ENCODE measurements at regions not wholly inside any gene's neighbourhood (a gene's known extent, or its start where the extent isn't known, plus 50 kb on each side); places are given as distances from the start of the nearest gene placed in this dataset.

- intact Hi-C loops (cut with micrococcal nuclease) = no loop called here
Observed at GRCh38 chr6:113488061-113488460, 369.1 kb upstream of the MARCKS start.

GRCh38 chr6:113488812-113489685, 368.1 kb upstream of the MARCKS start:
- intact Hi-C loops (cut with micrococcal nuclease) = no loop called here

GRCh38 chr6:113489952-113490746, 367.0 kb upstream of the MARCKS start:
- intact Hi-C loops (cut with micrococcal nuclease) = no loop called here

DNA sequence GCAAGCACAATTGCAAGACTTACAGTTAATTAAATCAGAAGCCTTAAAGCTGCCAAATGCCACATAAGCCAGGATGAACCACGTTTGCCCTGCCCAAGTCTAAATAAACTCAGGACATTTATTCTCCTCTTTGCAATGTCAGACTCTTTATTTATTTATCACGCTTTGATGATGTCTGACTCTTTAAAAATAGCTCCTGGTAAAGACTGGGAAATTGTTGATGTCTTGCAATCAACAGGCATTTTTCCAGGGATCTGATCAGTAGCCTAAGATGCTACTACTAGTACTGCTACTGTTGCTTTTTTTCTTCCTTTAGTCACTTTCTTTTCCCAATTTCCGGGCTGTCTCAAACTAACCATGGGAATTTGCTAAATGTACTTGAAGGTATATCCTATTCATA, 365.8 kb upstream of the MARCKS start:
- intact Hi-C loops (cut with micrococcal nuclease) = no loop called here

GRCh38 chr6:113493991-113494390, 363.2 kb upstream of the MARCKS start:
- intact Hi-C loops (cut with micrococcal nuclease) = no loop called here

- intact Hi-C loops (cut with micrococcal nuclease) = no loop called here
Observed at GRCh38 chr6:113495521-113495920, 361.6 kb upstream of the MARCKS start.

DNA sequence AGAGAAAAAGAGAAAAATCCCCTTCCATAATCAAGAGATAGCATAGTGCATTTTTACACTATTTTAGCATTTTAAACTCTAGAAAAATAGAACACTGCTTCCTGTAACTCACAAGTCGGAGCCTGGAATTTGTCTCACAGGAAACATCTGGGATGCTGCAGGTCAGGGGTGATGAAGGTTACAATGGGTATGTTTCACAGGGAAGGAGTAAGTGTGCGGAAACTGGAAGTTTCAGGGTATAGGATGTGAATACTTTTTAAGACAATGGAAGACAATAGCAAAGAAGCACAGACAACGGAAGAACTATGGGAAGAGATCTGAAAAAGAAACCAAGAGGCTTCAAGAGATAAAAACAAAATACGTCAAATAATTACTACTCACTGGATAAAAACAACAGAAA, 361.0 kb upstream of the MARCKS start:
- intact Hi-C loops (cut with micrococcal nuclease) = no loop called here

DNA sequence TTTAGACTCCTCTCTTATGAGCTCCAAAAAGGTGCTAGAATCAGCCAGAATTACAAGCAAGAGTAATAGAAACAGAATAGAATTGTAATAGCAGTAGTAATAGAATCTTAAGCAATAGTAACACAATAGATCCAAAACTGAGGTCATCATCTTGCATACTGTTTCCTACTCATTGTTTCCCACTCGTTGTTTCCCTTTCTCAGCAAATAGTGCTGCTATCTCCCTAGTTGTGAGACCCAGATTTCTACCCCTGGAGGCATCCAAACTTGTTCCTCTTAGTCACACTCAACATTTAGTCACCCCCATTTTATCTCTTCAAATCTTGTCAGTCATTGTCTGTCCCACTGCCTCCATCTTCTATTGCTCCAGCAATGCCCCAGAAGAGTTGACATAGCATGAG, 356.9 kb upstream of the MARCKS start:
- intact Hi-C loops (cut with micrococcal nuclease) = no loop called here

DNA sequence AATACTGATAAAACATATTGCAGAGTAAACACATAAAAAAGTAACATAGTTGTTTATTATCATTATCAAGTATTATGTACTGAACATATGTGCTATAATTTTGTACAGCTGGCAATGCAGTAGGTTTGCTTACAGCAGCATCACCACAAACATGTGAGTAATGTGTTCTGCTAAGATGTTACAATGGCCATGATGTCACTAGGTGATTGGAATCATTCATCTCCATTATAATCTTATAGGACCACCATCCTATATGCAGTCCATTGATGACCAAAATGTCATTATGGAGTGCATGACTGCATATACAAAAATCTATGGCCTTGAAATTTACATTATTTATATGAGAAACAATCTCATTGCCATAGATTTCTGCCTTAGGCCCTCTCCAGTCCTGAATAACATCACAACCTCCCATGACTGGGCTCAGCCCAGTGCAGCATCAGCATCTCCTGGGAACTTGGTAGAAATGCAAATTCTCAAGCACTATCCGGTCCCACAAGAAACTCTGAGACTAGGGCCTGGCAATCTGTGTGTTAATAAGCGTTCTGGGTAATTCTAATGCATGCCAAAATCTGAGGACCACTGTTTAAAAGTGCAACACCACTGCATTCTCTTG, 352.0 kb upstream of the MARCKS start:
- intact Hi-C loops (cut with micrococcal nuclease) = no loop called here

DNA sequence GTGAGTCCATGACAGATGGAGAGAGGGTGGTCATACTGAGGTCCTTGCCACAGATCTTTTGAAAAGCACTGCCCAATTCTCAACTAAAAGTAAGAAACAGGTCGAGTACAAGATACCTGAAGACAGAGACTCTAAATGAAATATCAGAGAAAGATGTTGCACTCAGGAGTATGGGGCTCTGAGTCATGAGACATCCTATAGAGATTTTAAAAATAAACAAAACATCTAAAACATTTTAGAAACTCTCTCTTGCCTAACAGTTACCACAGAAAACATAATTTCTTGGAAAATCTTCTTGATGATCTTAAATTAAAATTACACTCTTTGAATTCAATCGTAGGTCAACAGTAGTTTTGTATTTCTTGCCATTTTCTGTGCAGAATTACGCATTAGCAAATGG, 348.9 kb upstream of the MARCKS start:
- intact Hi-C loops (cut with micrococcal nuclease) = no loop called here

- intact Hi-C loops (cut with micrococcal nuclease) = no loop called here
Observed at GRCh38 chr6:113511100-113511499, 346.0 kb upstream of the MARCKS start.

- intact Hi-C loops (cut with micrococcal nuclease) = no loop called here
Observed at GRCh38 chr6:113512576-113512975, 344.6 kb upstream of the MARCKS start.

DNA sequence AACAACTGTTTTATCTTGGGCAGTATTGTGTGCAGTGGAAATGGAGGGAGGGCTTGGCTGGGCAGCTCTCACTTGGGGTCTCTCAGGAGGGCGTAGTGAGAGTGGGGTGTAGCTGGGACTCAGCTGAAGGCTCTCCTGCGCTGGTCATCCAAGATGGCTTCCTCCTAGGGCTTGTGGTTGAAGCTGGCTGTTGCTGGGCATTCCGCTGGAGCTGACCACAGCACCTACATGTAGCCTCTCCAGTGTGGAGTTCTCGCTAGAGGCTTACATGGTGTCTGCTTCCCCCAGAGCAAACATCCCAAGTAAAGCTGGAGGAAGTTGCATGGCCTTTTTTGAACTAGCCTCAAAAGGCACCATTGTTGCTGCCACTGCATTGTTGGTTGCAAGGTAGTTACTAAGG, 344.1 kb upstream of the MARCKS start:
- intact Hi-C loops (cut with micrococcal nuclease) = no loop called here

DNA sequence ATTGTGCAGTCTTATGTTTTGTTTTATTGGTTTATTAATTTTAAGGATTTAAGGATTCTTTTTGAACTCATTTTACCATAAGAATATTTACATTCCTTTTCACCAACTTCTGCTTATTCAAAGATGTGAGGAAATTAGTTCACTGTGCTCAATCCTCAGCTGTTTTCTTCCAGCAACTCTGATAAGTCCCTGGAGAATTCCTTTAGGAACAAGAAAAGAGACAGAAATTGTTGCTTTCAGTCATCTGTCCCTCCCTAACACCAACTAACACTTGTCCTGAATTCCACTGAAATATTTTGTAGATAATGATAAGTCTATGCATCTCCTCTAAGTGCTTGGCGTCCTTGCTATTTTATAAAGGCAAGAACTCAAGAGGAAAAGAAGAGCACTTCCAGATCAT, 334.8 kb upstream of the MARCKS start:
- intact Hi-C loops (cut with micrococcal nuclease) = no loop called here

DNA sequence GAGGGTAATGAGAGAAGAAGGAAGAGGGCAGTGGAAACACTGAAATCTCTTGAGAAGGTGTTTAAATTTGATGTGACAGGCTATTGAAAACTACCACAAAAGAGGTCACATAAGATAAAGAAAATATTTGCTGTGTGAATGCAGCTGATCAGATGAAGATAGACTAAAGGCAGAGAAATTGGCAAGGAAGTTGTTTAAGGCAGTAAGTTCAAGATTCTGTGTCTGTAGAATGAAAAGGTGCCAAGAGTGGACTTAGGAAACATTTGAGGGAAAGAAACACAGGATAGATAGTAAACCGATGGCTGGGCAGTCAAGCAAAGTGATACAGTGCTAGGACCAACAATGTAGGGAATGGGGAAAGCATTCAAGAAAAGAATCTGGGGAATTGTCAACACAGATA, 332.3 kb upstream of the MARCKS start:
- intact Hi-C loops (cut with micrococcal nuclease) = no loop called here

GRCh38 chr6:113526553-113526952, 330.6 kb upstream of the MARCKS start:
- intact Hi-C loops (cut with micrococcal nuclease) = no loop called here

- intact Hi-C loops (cut with micrococcal nuclease) = no loop called here
Observed at GRCh38 chr6:113526995-113527394, 330.1 kb upstream of the MARCKS start.

DNA sequence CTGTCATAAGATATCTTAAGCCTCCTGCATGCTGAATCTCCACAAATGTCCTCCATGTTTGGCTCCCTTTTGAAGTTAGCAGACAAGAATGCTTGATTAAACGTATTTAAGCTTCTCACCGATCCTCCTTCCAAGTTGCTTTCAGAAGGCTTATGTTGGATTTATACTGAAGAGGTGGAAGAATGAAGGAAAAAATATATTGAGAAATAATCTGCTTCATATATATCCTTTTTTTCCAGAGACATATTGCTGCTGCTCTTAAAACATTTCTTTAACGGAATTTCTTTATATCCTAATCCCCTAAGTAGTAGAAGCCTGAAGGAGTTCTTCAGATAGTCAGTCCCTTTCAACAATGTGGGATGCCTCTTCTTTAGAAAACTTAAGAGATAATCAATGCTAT, 329.0 kb upstream of the MARCKS start:
- intact Hi-C loops (cut with micrococcal nuclease) = no loop called here

DNA sequence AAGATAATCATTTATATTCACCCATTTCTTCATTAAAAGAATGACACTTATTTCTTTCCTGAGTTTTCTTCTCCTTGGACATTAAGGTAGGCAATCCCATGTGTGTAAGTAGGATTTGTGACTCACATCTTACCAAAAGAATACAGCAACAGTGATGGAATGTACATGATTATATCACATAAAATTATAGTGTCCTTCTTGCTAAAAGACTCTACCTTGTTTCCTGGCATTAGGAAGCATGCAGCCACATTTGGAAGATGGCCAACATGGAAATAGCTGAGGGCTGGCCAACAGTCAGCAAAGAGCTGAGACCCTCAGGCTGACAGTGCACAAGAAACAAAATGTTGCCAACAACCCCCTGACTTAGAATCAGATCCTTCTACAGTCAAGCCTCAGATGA, 327.9 kb upstream of the MARCKS start:
- intact Hi-C loops (cut with micrococcal nuclease) = no loop called here

GRCh38 chr6:113529879-113530278, 327.3 kb upstream of the MARCKS start:
- intact Hi-C loops (cut with micrococcal nuclease) = no loop called here

- intact Hi-C loops (cut with micrococcal nuclease) = no loop called here
Observed at GRCh38 chr6:113530769-113531168, 326.4 kb upstream of the MARCKS start.

DNA sequence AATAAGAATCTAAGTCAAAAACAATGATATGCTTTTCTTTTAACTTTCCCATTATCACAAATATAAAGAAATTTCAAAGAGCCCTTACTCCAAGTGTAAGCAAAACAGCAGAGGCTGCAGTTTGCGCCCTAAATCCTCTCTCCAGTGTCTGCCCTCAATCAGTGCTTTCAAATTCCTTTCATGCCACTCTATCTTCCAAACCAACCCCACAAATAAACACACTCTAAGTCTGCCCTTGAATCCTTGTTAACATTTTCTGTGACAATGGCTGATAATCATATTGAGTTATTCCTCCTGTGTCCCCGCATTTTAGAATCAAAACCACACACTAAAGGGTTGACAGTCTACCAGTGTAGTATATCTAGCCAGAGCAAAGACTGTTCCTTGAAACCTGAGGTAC, 317.9 kb upstream of the MARCKS start:
- intact Hi-C loops (cut with micrococcal nuclease) = no loop called here

Data from T-helper 2 cell treated with Interferon-gamma antibody and Interleukin-4, amounts not matched to agents 100 ng/mL and 5 ng/mL, for 36 hours (primary cell).